HCT116 (cell line): ENCODE measurements at regions not wholly inside any gene's neighbourhood (a gene's known extent, or its start where the extent isn't known, plus 50 kb on each side); places are given as distances from the start of the nearest gene placed in this dataset.

ENCODE experiments used
- ATAC-seq: fragments of 200-7000 bp; cut with Tn5 transposase; 2 replicates; pipeline ENCODE4 v1.9.1; 2020; ENCODE audit warnings: mild to moderate bottlenecking, moderate library complexity
- BruUV-seq: library from RNA; stranded (reverse); fragments of 400-500 nt; replicated peaks from 2 replicates; lab custom pipeline; 2021; lab: Mats Ljungman, UMichigan
- CTCF ChIA-PET: fragments of 300-600 bp; sonication (Branson Sonifier 250); formaldehyde crosslinking; loops from one replicate; lab custom pipeline; 2021; ENCODE audit warnings: antibody characterized with exemption; lab: Charles Lee
- POLR2A ChIA-PET: fragments of 300-600, 350-600 bp; sonication (Branson Sonifier 250); formaldehyde crosslinking; loops from one replicate; lab custom pipeline; 2021; ENCODE audit warnings: antibody characterized with exemption; lab: Charles Lee
- RAD21 ChIA-PET, 2 experiments: fragments of 300-600 bp; sonication (Branson Sonifier 250); formaldehyde crosslinking; loops; one replicate each; lab custom pipeline; 2023; ENCODE audit warnings: low total read pairs in 2 of 2; ENCODE audit not compliant: uncharacterized antibody in 2 of 2, unreplicated experiment in 2 of 2, low non-redundant PET in 1 of 2; lab: Charles Lee
- DNase-seq: peaks from one replicate; pipeline ENCODE4 v3.0.0-alpha.2; 2010; ENCODE audit warnings: low read depth, low spot score
- H2AFZ ChIP-seq: fragments of 200-600 bp; shearing (Covaris generic), sonication (generic); 2 replicates; pipeline ENCODE4 v1.6.1; 2017; ENCODE audit warnings: low read depth, mixed run types, mixed read lengths, antibody characterized with exemption, low read length; ENCODE audit not compliant: poor library complexity, severe bottlenecking
- H3K27ac ChIP-seq: 2 replicates; pipeline ENCODE4 v1.5.1; 2012; ENCODE audit warnings: low read depth, low read length
- H3K27me3 ChIP-seq: fragments of 200-600 bp; sonication (generic); 2 replicates; pipeline ENCODE4 v1.6.1; 2016; ENCODE audit warnings: mixed run types, low read length, mixed read lengths; ENCODE audit not compliant: insufficient read depth
- H3K36me3 ChIP-seq, 2 experiments: fragments of 200-500 bp in 1 of 2; fragments of 200-600 bp in 1 of 2; sonication (Bioruptor generic) in 1 of 2; sonication (generic) in 1 of 2; 2 replicates each; pipeline versions ENCODE4 v1.5.1 to v1.6.1; 2014 to 2016; ENCODE audit warnings: low read length in 2 of 2, inconsistent platforms in 1 of 2, mixed read lengths in 1 of 2, mixed run types in 1 of 2; ENCODE audit not compliant: insufficient read depth in 2 of 2, control insufficient read depth in 1 of 2
- H3K4me1 ChIP-seq, 2 experiments: fragments of 200-600 bp in 1 of 2; sonication (generic) in 1 of 2; 2 replicates each; pipeline versions ENCODE4 v1.5.1 to v1.6.1; 2012 to 2017; ENCODE audit warnings: low read length in 2 of 2, inconsistent platforms in 1 of 2, mild to moderate bottlenecking in 1 of 2, mixed read lengths in 1 of 2, mixed run types in 1 of 2, moderate library complexity in 1 of 2; ENCODE audit not compliant: insufficient read depth in 2 of 2, control insufficient read depth in 1 of 2
- H3K4me2 ChIP-seq: fragments of 200-600 bp; sonication (generic); 2 replicates; pipeline ENCODE4 v1.6.1; 2017; ENCODE audit warnings: mixed run types, low read length, mixed read lengths
- H3K4me3 ChIP-seq, 2 experiments: fragments of 200-600 bp in 1 of 2; sonication (generic) in 1 of 2; replicated peaks in 1 of 2; 2 replicates each; pipeline ENCODE4 v1.5.1; 2011 to 2016; ENCODE audit warnings: low read length in 2 of 2, control low read depth in 1 of 2, low read depth in 1 of 2, mild to moderate bottlenecking in 1 of 2, mixed read lengths in 1 of 2, mixed run types in 1 of 2
- H3K79me2 ChIP-seq: fragments of 200-600 bp; sonication (generic); 2 replicates; pipeline ENCODE4 v1.6.1; 2017; ENCODE audit warnings: mild to moderate bottlenecking, mixed run types, low read length, moderate library complexity, mixed read lengths; ENCODE audit not compliant: insufficient read depth
- H3K9ac ChIP-seq: fragments of 200-600 bp; sonication (generic); 2 replicates; pipeline ENCODE4 v1.6.1; 2016; ENCODE audit warnings: low read length, mixed read lengths
- H3K9me2 ChIP-seq: fragments of 200-600 bp; sonication (generic), shearing (Covaris generic); 2 replicates; pipeline ENCODE4 v1.6.1; 2017; ENCODE audit warnings: mixed run types, mild to moderate bottlenecking, moderate library complexity; ENCODE audit not compliant: insufficient read depth
- H3K9me3 ChIP-seq, 2 experiments: fragments of 200-500 bp in 1 of 2; fragments of 200-600 bp in 1 of 2; sonication (Bioruptor generic) in 1 of 2; sonication (generic) in 1 of 2; 2 replicates each; pipeline ENCODE4 v1.6.1; 2014 to 2017; ENCODE audit warnings: low read length in 2 of 2, mixed read lengths in 2 of 2, inconsistent platforms in 1 of 2, low read depth in 1 of 2, mild to moderate bottlenecking in 1 of 2, mixed run types in 1 of 2, moderate library complexity in 1 of 2; ENCODE audit not compliant: control insufficient read depth in 1 of 2, insufficient read depth in 1 of 2
- H4K20me1 ChIP-seq: fragments of 200-600 bp; sonication (generic), shearing (Covaris generic); 2 replicates; pipeline ENCODE4 v1.6.1; 2017; ENCODE audit warnings: mixed run types, mild to moderate bottlenecking, moderate library complexity; ENCODE audit not compliant: insufficient read depth
- CBX3 ChIP-seq: IDR thresholded peaks from 2 replicates; pipeline ENCODE4 v1.6.1; 2012; ENCODE audit warnings: low read depth
- EGR1 ChIP-seq: IDR thresholded peaks from 2 replicates; pipeline ENCODE4 v1.6.1; 2012; ENCODE audit warnings: low read depth
- ELF1 ChIP-seq: IDR thresholded peaks from 2 replicates; pipeline ENCODE4 v1.6.1; 2012; ENCODE audit warnings: low read depth, borderline replicate concordance
- EZH2 ChIP-seq: fragments of 200-600 bp; sonication (generic); IDR thresholded peaks from 2 replicates; pipeline ENCODE4 v1.6.1; 2017; ENCODE audit warnings: antibody characterized with exemption, mixed run types
- JUND ChIP-seq: IDR thresholded peaks from 2 replicates; pipeline ENCODE4 v1.6.1; 2012
- POLR2A ChIP-seq: IDR thresholded peaks from 2 replicates; pipeline ENCODE4 v1.7.0; 2011; ENCODE audit warnings: borderline replicate concordance; ENCODE audit not compliant: insufficient read depth, insufficient read length; ENCODE audit errors: extremely low read depth
- RAD21 ChIP-seq: IDR thresholded peaks from 2 replicates; pipeline ENCODE4 v1.6.1; 2012; ENCODE audit warnings: low read depth, mild to moderate bottlenecking
- SIN3A ChIP-seq: IDR thresholded peaks from 2 replicates; pipeline ENCODE4 v1.6.1; 2012; ENCODE audit warnings: low read depth
- SP1 ChIP-seq: IDR thresholded peaks from 2 replicates; pipeline ENCODE4 v1.6.1; 2012; ENCODE audit warnings: low read depth
- SRF ChIP-seq: IDR thresholded peaks from 2 replicates; pipeline ENCODE4 v1.6.1; 2012; ENCODE audit warnings: low read depth
- YY1 ChIP-seq: IDR thresholded peaks from 2 replicates; pipeline ENCODE4 v1.6.1; 2011; ENCODE audit warnings: low read length, low read depth, moderate library complexity, mild to moderate bottlenecking; ENCODE audit not compliant: insufficient replicate concordance; ENCODE audit errors: extremely low read depth
- ZFX ChIP-seq: fragments of 450-650 bp; IDR thresholded peaks from 2 replicates; pipeline ENCODE4 v1.6.1; 2017
- ZNF274 ChIP-seq: fragments of 200-500 bp; sonication (Bioruptor generic); IDR thresholded peaks from 2 replicates; pipeline ENCODE4 v1.6.1; 2014; ENCODE audit warnings: mild to moderate bottlenecking, low read depth, low read length, inconsistent platforms
- intact Hi-C: fragments of 100-400 bp; cut with micrococcal nuclease; formaldehyde crosslinking; loops from 2 replicates; pipeline ENCODE4 v1.10.0; 2022
- TF ChIP-seq, protein P1 (sequence below): IDR thresholded peaks from 2 replicates; pipeline ENCODE4 v1.6.1; 2012
- TF ChIP-seq, protein P2 (sequence below), 3 experiments: fragments of 200-600 bp in 1 of 3; sonication (generic) in 1 of 3; IDR thresholded peaks in 2 of 3; conservative IDR thresholded peaks in 1 of 3; 2 replicates each; pipeline ENCODE4 v1.5.1; 2012 to 2017; ENCODE audit warnings: low read depth in 2 of 3, low read length in 2 of 3, antibody characterized with exemption in 1 of 3, borderline replicate concordance in 1 of 3, control low read depth in 1 of 3, mild to moderate bottlenecking in 1 of 3, mixed read lengths in 1 of 3, mixed run types in 1 of 3, moderate library complexity in 1 of 3; ENCODE audit not compliant: insufficient read depth in 1 of 3

DNA sequence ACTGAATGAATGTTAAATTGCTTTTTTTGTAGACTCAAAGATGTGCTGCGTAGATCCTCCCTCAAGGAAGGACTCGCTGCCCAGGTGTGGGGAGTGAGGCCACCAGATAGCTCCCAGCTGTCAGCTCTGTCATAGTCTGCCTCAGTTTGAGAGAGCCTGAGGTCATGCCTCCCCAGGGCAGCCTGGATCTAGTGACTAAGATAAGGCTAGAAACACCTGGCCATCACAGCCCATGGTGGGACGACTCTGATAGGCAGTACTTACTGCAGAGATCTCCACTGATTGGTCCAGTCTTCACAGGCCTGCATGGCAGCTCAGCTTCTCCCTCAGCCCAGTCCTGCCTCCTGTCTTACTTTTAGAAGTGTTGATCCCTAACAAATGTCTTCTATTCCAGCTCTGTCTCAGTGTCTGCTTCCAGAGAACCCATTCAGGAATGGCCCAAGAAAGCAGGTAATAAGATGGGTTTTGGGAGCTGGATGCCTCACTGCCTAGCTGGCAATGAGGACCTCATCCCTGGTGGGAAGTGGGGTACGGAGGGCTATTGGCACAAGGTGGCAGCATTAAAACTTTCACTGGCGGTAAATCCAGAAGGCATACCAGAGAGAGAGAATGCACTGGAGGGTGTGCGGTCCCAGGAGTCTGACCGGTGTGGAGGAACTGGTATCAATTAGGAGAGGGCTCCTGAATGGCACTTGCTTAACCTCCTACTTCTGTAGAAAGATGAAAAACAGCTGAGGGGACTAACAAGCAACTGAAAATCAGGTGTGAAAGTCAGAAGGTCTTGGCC, 55.3 kb upstream of the GPR37L1 start:
- Histone ChIP-seq H4K20me1 (no peaks in the 10 kb centered on the region), H3K36me3 (no peaks in the 10 kb centered on the region), H3K27ac (no peak overlapping the region), H3K79me2 (no peaks in the 10 kb centered on the region), H3K9me2 (no peaks in the 10 kb centered on the region), H2AFZ (peak overlapping the region; percentile 61), H3K4me3 (no peak overlapping the region), H3K4me2 (no peak overlapping the region)
- intact Hi-C loops = no loop called here
- ChIA-PET CTCF (interaction anchor here (1.2 kb wide), 1 partner anchor 59 kb away, joined by 4 read pairs; no protein-coding TSS in a partner anchor), RAD21 (no interaction called here), POLR2A (interaction anchor here (0.8 to 4.2 kb wide), 5 partner anchors 8 to 86 kb away, joined by 3 to 20 read pairs (median 3); partner anchors contain the start of gene ELF3)
- DNase-seq (no peak), ATAC-seq (peak; percentile 52)
- no TSS peak for BruUV-seq
- TF ChIP-seq SRF = no peak
- no peak for TF ChIP-seq EZH2
- TF ChIP-seq JUND = no peak
- no peak for TF ChIP-seq SP1
- peak; percentile 32; the same call in 1 of the 2 replicates for TF ChIP-seq RAD21
- no peak for TF ChIP-seq ZNF274
- no peak for TF ChIP-seq CBX3
- TF ChIP-seq YY1 = no peak
- TF ChIP-seq, all 23 proteins: peak for 1
- Histone ChIP-seq H3K9me3 (no peaks in the 10 kb centered on the region), H3K4me1 (peaks cover 24 to 37% of the 10 kb centered on the region in 2 experiments), H3K9ac (no peak overlapping the region), H3K27me3 (no peaks in the 10 kb centered on the region)

GRCh38 chr1:202068596-202068995, 54.1 kb upstream of the GPR37L1 start:
- POLR2A ChIA-PET = interaction anchor here (0.6 to 4.2 kb wide), 3 partner anchors 15 to 58 kb away, joined by 3 to 20 read pairs (median 3); partner anchors contain the start of gene ELF3
- Histone ChIP-seq H3K27me3 (no peaks in the 10 kb centered on the region), H3K4me1 (peaks cover 15 to 25% of the 10 kb centered on the region in 2 experiments), H3K9me3 (no peaks in the 10 kb centered on the region), H3K27ac (no peak overlapping the region), H2AFZ (no peak overlapping the region), H3K36me3 (no peaks in the 10 kb centered on the region), H4K20me1 (no peaks in the 10 kb centered on the region), H3K4me3 (no peak overlapping the region), H3K9ac (no peak overlapping the region), H3K4me2 (no peak overlapping the region), H3K9me2 (no peaks in the 10 kb centered on the region), H3K79me2 (no peaks in the 10 kb centered on the region)
- intact Hi-C loops = no loop called here
- CTCF ChIA-PET = interaction anchor here (1.2 kb wide), 1 partner anchor 60 kb away, joined by 4 read pairs; no protein-coding TSS in a partner anchor
- no peak for ATAC-seq
- RAD21 ChIA-PET = no interaction called here
- no TSS peak for BruUV-seq
- DNase-seq = no peak
- TF ChIP-seq SRF (no peak), EZH2 (no peak), CBX3 (no peak), SIN3A (no peak), ZFX (no peak), SP1 (no peak), POLR2A (no peak), YY1 (no peak), EGR1 (no peak), ELF1 (no peak), ZNF274 (no peak)
- TF ChIP-seq, protein P1, sequence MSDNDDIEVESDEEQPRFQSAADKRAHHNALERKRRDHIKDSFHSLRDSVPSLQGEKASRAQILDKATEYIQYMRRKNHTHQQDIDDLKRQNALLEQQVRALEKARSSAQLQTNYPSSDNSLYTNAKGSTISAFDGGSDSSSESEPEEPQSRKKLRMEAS = no peak
- TF ChIP-seq, protein P2, sequence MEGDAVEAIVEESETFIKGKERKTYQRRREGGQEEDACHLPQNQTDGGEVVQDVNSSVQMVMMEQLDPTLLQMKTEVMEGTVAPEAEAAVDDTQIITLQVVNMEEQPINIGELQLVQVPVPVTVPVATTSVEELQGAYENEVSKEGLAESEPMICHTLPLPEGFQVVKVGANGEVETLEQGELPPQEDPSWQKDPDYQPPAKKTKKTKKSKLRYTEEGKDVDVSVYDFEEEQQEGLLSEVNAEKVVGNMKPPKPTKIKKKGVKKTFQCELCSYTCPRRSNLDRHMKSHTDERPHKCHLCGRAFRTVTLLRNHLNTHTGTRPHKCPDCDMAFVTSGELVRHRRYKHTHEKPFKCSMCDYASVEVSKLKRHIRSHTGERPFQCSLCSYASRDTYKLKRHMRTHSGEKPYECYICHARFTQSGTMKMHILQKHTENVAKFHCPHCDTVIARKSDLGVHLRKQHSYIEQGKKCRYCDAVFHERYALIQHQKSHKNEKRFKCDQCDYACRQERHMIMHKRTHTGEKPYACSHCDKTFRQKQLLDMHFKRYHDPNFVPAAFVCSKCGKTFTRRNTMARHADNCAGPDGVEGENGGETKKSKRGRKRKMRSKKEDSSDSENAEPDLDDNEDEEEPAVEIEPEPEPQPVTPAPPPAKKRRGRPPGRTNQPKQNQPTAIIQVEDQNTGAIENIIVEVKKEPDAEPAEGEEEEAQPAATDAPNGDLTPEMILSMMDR (IDR thresholded peaks at IDR 0.05 in 2 of 3, conservative IDR thresholded peaks at IDR 0.05 in 1 of 3; ENCODE audit: borderline replicate concordance in 1 of 3, insufficient read depth in 1 of 3, low read depth in 2 of 3, low read length in 2 of 3) = no peak
